ENCODE measurements at regions not wholly inside any gene's neighbourhood (a gene's known extent, or its start where the extent isn't known, plus 50 kb on each side); places are given as distances from the start of the nearest gene placed in this dataset.
"Not testable (repeated sequence)": the region's sequence is repeated elsewhere in the genome, so short reads cannot be mapped to it uniquely, and the experiment has no call there.

DNA sequence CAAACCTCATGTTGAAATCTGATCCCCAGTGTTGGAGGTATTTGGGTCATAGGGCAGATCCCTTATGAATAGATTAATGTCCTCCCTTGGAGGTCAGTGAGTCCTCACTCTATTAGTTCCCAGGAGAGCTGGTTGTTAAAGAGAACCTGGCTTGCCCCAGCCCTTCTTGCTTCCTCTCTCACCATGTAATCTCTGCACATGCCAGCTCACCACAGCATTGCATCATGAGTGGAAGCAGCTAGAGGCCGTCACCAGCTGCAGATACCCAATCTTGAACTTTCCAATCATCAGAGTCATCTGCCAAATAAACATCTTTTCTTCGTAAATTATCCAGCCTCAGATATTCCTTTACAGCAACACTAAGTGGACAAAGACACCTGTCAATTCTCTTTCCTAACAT, 161.8 kb upstream of the IGF1 start:
- Histone ChIP-seq H3K23ac (ENCODE audit: low read depth, low read length) (no peak overlapping the region), H2BK20ac (ENCODE audit: low read depth, low read length) (no peak overlapping the region), H2BK120ac (ENCODE audit: low read depth, low read length) (no peak overlapping the region), H3K27ac (ENCODE audit: insufficient read depth, low read length) (no peak overlapping the region), H2BK5ac (ENCODE audit: low read depth, low read length, poor library complexity, severe bottlenecking) (no peak overlapping the region), H2AK5ac (ENCODE audit: low read depth, low read length) (no peak overlapping the region), H3K14ac (replicated peaks; ENCODE audit: low read depth, low read length) (no peak overlapping the region), H3K4me3 (ENCODE audit: insufficient read depth, low read depth, low read length) (no peak overlapping the region), H2AK9ac (replicated peaks; ENCODE audit: low read depth, low read length, poor library complexity) (no peak overlapping the region), H3K27me3 (ENCODE audit: control insufficient read depth, insufficient read depth, low read length) (no peaks in the 10 kb centered on the region; the same call in 1 of the 2 replicates), H3K18ac (ENCODE audit: low read depth, low read length) (no peak overlapping the region), H3K9me1 (ENCODE audit: insufficient read depth, low read length) (no peaks in the 10 kb centered on the region), H4K8ac (ENCODE audit: low read depth in 2 of 2, low read length in 2 of 2) (no peak overlapping the region), H3K36me3 (ENCODE audit: control insufficient read depth, insufficient read depth, low read length) (no peaks in the 10 kb centered on the region), H4K91ac (ENCODE audit: insufficient read depth, low read depth, low read length) (no peak overlapping the region), H4K20me1 (ENCODE audit: insufficient read depth, low read length) (no peaks in the 10 kb centered on the region), H3K79me1 (ENCODE audit: low read depth in 1 of 2, low read length in 2 of 2) (no peaks in the 10 kb centered on the region), H4K5ac (ENCODE audit: low read depth, low read length) (no peak overlapping the region), H3K4me2 (ENCODE audit: low read depth, low read length) (no peak overlapping the region), H2BK15ac (ENCODE audit: low read depth, low read length) (no peak overlapping the region), H3K9me3 (ENCODE audit: control insufficient read depth, insufficient read depth, low read length) (no peaks in the 10 kb centered on the region), H2AFZ (replicated peaks; ENCODE audit: low read length, poor library complexity) (no peak overlapping the region), H3K56ac (ENCODE audit: extremely low read depth, insufficient read depth, low read length) (no peak overlapping the region), H3K9ac (ENCODE audit: low read depth, low read length) (no peak overlapping the region), H3K4ac (ENCODE audit: low read depth, low read length) (no peak overlapping the region; the same call in 1 of the 2 replicates), H3K4me1 (ENCODE audit: control insufficient read depth, insufficient read depth, low read length) (no peaks in the 10 kb centered on the region; the same call in 1 of the 2 replicates)
- WGBS, 2 experiments (ENCODE audit: extremely low coverage in 2 of 2, insufficient read length in 1 of 2): 38% methylated on average over 1 of the region's 2 CpGs; no CpG with 5 or more reads in 1 of the 2 experiments
- ChIA-PET POLR2A (ENCODE audit: unreplicated experiment) (no interaction called here), CTCF (no interaction called here)
- BruUV-seq (replicated peaks): no TSS peak
- TF ChIP-seq CEBPB (IDR thresholded peaks at IDR 0.05; ENCODE audit: low read depth, low read length) (peak; percentile 81), MAFK (IDR thresholded peaks at IDR 0.05; ENCODE audit: low read depth, low read length) (no peak), BHLHE40 (IDR thresholded peaks at IDR 0.05; ENCODE audit: low read depth, low read length) (peak; percentile 53; the same call in 1 of the 2 replicates)
- in situ Hi-C loops (cut with MboI; ENCODE audit: low sequenced_read_pairs) (no loop called here), intact Hi-C loops (cut with micrococcal nuclease) (no loop called here), dilution Hi-C loops (cut with HindIII; ENCODE audit: low sequenced_read_pairs, unreplicated experiment) (no loop called here)
- ATAC-seq (ENCODE audit: low read depth) (no peak), DNase-seq (peak; percentile 50)

DNA sequence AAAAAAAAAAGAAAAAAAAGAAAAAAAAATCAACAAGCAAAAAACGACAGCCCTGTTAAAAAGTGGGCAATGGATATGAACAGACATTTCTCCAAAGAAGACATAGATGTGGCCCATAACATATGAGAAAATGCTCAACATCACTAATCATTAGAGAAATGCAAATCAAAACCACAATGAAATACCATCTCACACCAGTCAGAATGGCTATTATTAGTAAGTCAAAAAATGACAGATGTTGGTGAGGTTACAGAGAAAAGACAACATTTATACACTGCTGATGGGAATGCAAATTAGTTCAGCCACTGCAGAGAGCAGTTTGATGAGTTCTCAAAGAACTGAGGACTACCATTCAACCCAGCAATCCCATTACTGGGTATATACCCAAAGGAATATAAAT, 160.3 kb upstream of the IGF1 start:
- in situ Hi-C loops (cut with MboI; ENCODE audit: low sequenced_read_pairs); H3K9me1 ChIP-seq (ENCODE audit: insufficient read depth, low read length); H3K79me1 ChIP-seq (ENCODE audit: low read depth in 1 of 2, low read length in 2 of 2); H2BK5ac ChIP-seq (ENCODE audit: low read depth, low read length, poor library complexity, severe bottlenecking); H3K14ac ChIP-seq (replicated peaks; ENCODE audit: low read depth, low read length); CTCF ChIA-PET; H3K9ac ChIP-seq (ENCODE audit: low read depth, low read length); H4K8ac ChIP-seq (ENCODE audit: low read depth in 2 of 2, low read length in 2 of 2); H4K20me1 ChIP-seq (ENCODE audit: insufficient read depth, low read length); H2AK9ac ChIP-seq (replicated peaks; ENCODE audit: low read depth, low read length, poor library complexity); H3K36me3 ChIP-seq (ENCODE audit: control insufficient read depth, insufficient read depth, low read length); H3K18ac ChIP-seq (ENCODE audit: low read depth, low read length); H3K27me3 ChIP-seq (ENCODE audit: control insufficient read depth, insufficient read depth, low read length); H2BK20ac ChIP-seq (ENCODE audit: low read depth, low read length); H3K4ac ChIP-seq (ENCODE audit: low read depth, low read length); H2AFZ ChIP-seq (replicated peaks; ENCODE audit: low read length, poor library complexity); intact Hi-C loops (cut with micrococcal nuclease); DNase-seq; POLR2A ChIA-PET (ENCODE audit: unreplicated experiment); H3K56ac ChIP-seq (ENCODE audit: extremely low read depth, insufficient read depth, low read length); H3K4me3 ChIP-seq (ENCODE audit: insufficient read depth, low read depth, low read length); H2AK5ac ChIP-seq (ENCODE audit: low read depth, low read length); H4K5ac ChIP-seq (ENCODE audit: low read depth, low read length); dilution Hi-C loops (cut with HindIII; ENCODE audit: low sequenced_read_pairs, unreplicated experiment); H2BK15ac ChIP-seq (ENCODE audit: low read depth, low read length); H3K9me3 ChIP-seq (ENCODE audit: control insufficient read depth, insufficient read depth, low read length); H3K27ac ChIP-seq (ENCODE audit: insufficient read depth, low read length); H3K23ac ChIP-seq (ENCODE audit: low read depth, low read length); H3K4me2 ChIP-seq (ENCODE audit: low read depth, low read length); ATAC-seq (ENCODE audit: low read depth); H4K91ac ChIP-seq (ENCODE audit: insufficient read depth, low read depth, low read length); H3K4me1 ChIP-seq (ENCODE audit: control insufficient read depth, insufficient read depth, low read length); BruUV-seq (replicated peaks); H2BK120ac ChIP-seq (ENCODE audit: low read depth, low read length): not testable (repeated sequence)
- no CpG with 5 or more reads among the region's 1 CpG for WGBS, 2 experiments (ENCODE audit: extremely low coverage in 2 of 2, insufficient read length in 1 of 2)
